GM23338 (cell line): ENCODE measurements at regions not wholly inside any gene's neighbourhood (a gene's known extent, or its start where the extent isn't known, plus 50 kb on each side); places are given as distances from the start of the nearest gene placed in this dataset.

ENCODE experiments used
- ATAC-seq: fragments of 200-7000 bp; cut with Tn5 transposase; 3 replicates; pipeline ENCODE4 v1.9.1; 2020
- DNase-seq: peaks from one replicate; pipeline ENCODE4 v3.0.0-alpha.2; 2015; ENCODE audit warnings: low spot score
- H2AFZ ChIP-seq: fragments of 200-600 bp; sonication (generic); 2 replicates; pipeline ENCODE4 v1.8.0; 2016; ENCODE audit warnings: antibody characterized with exemption, mild to moderate bottlenecking, moderate library complexity
- H3F3A ChIP-seq: fragments of 200-600 bp; sonication (generic); replicated peaks from 2 replicates; pipeline ENCODE4 v1.8.0; 2017; ENCODE audit warnings: antibody characterized with exemption, mixed run types, low read depth
- H3K27ac ChIP-seq: fragments of 200-600 bp; sonication (generic); 2 replicates; pipeline ENCODE4 v1.6.1; 2016; ENCODE audit warnings: low read depth
- H3K27me3 ChIP-seq: fragments of 200-600 bp; sonication (generic); 2 replicates; pipeline ENCODE4 v1.8.0; 2016; ENCODE audit warnings: mild to moderate bottlenecking, mixed run types, moderate library complexity; ENCODE audit not compliant: insufficient read depth
- H3K36me3 ChIP-seq: fragments of 200-600 bp; sonication (generic); 2 replicates; pipeline ENCODE4 v1.8.0; 2016; ENCODE audit warnings: mild to moderate bottlenecking; ENCODE audit not compliant: insufficient read depth
- H3K4me1 ChIP-seq: fragments of 200-600 bp; sonication (generic); 2 replicates; pipeline ENCODE4 v1.8.0; 2016; ENCODE audit warnings: mild to moderate bottlenecking, moderate library complexity; ENCODE audit not compliant: insufficient read depth
- H3K4me2 ChIP-seq: fragments of 200-600 bp; sonication (generic); 2 replicates; pipeline ENCODE4 v1.7.1; 2017; ENCODE audit warnings: mixed run types
- H3K4me3 ChIP-seq: fragments of 200-600 bp; sonication (generic); 2 replicates; pipeline ENCODE4 v1.6.1; 2016; ENCODE audit warnings: mixed run types
- H3K79me2 ChIP-seq: fragments of 200-600 bp; sonication (generic); replicated peaks from 2 replicates; pipeline ENCODE4 v1.8.0; 2017; ENCODE audit warnings: mild to moderate bottlenecking; ENCODE audit not compliant: insufficient read depth
- H3K9me2 ChIP-seq: fragments of 200-600 bp; sonication (generic); 2 replicates; pipeline ENCODE4 v1.8.0; 2017; ENCODE audit not compliant: insufficient read depth
- H4K20me1 ChIP-seq: fragments of 200-600 bp; sonication (generic); replicated peaks from 2 replicates; pipeline ENCODE4 v1.8.0; 2017; ENCODE audit warnings: mild to moderate bottlenecking; ENCODE audit not compliant: insufficient read depth
- H3K27ac Mint-ChIP-seq: 2 replicates; pipeline ENCODE4 v1.8.0; 2020; ENCODE audit warnings: inconsistent platforms, mild to moderate bottlenecking, moderate library complexity, mixed read lengths
- H3K27me3 Mint-ChIP-seq: 3 replicates; pipeline ENCODE4 v1.8.0; 2022; ENCODE audit warnings: low read depth, mild to moderate bottlenecking, moderate library complexity, mixed read lengths, inconsistent platforms; ENCODE audit not compliant: insufficient read depth, poor library complexity
- H3K36me3 Mint-ChIP-seq: 3 replicates; pipeline ENCODE4 v1.8.0; 2021; ENCODE audit warnings: low read depth, mild to moderate bottlenecking, inconsistent platforms, moderate library complexity, mixed read lengths
- H3K4me1 Mint-ChIP-seq: 3 replicates; pipeline ENCODE4 v1.8.0; 2020; ENCODE audit warnings: mild to moderate bottlenecking, inconsistent platforms, mixed read lengths
- H3K4me3 Mint-ChIP-seq: 3 replicates; pipeline ENCODE4 v1.8.0; 2021; ENCODE audit warnings: moderate library complexity, mild to moderate bottlenecking, inconsistent platforms, mixed read lengths
- H3K9me3 Mint-ChIP-seq: 3 replicates; pipeline ENCODE4 v1.8.0; 2020; ENCODE audit warnings: moderate library complexity, mild to moderate bottlenecking, inconsistent platforms, mixed read lengths
- CREB1 ChIP-seq: fragments of 250-450 bp; sonication (Bioruptor Pico); IDR thresholded peaks from 2 replicates; pipeline ENCODE4 v1.5.0; 2020; ENCODE audit warnings: low read depth, mild to moderate bottlenecking, moderate library complexity
- CTCF ChIP-seq, 2 experiments: fragments of 200-600 bp in 1 of 2; sonication (generic) in 1 of 2; conservative IDR thresholded peaks; 2 replicates each; pipeline versions ENCODE4 v1.5.1 to v1.6.1; 2016 to 2017; ENCODE audit warnings: antibody characterized with exemption in 2 of 2, low read depth in 2 of 2, mild to moderate bottlenecking in 2 of 2, moderate library complexity in 1 of 2
- ETS1 ChIP-seq: IDR thresholded peaks from 2 replicates; pipeline ENCODE4 v1.6.1; 2016; ENCODE audit warnings: antibody characterized with exemption
- EZH2 ChIP-seq: fragments of 200-600 bp; sonication (generic); IDR thresholded peaks from one replicate; pipeline ENCODE4 v1.8.0; 2017; ENCODE audit warnings: antibody characterized with exemption, mild to moderate bottlenecking, low read depth; ENCODE audit not compliant: unreplicated experiment
- EZH2phosphoT487 ChIP-seq: fragments of 200-600 bp; sonication (generic); IDR thresholded peaks from one replicate; pipeline ENCODE4 v1.8.1; 2018; ENCODE audit warnings: antibody characterized with exemption; ENCODE audit not compliant: unreplicated experiment
- JUNB ChIP-seq: IDR thresholded peaks from one replicate; pipeline ENCODE4 v1.6.1; 2016; ENCODE audit warnings: antibody characterized with exemption; ENCODE audit not compliant: unreplicated experiment
- NANOG ChIP-seq: IDR thresholded peaks from 2 replicates; pipeline ENCODE4 v1.6.1; 2016; ENCODE audit warnings: antibody characterized with exemption, borderline replicate concordance
- POLR2AphosphoS5 ChIP-seq: IDR thresholded peaks from 2 replicates; pipeline ENCODE4 v1.6.1; 2016; ENCODE audit warnings: antibody characterized with exemption, low read depth
- REST ChIP-seq: IDR thresholded peaks from one replicate; pipeline ENCODE4 v1.6.1; 2018; ENCODE audit warnings: antibody characterized with exemption; ENCODE audit not compliant: unreplicated experiment
- STAT1 ChIP-seq: IDR thresholded peaks from one replicate; pipeline ENCODE4 v1.6.1; 2016; ENCODE audit warnings: antibody characterized with exemption; ENCODE audit not compliant: unreplicated experiment
- ZNF114 ChIP-seq: fragments of 250-450 bp; sonication (Bioruptor Pico); IDR thresholded peaks from 2 replicates; pipeline ENCODE4 v1.5.0; 2020; ENCODE audit warnings: mild to moderate bottlenecking, moderate library complexity
- ZNF331 ChIP-seq: fragments of 250-450 bp; sonication (Bioruptor Pico); IDR thresholded peaks from 2 replicates; pipeline ENCODE4 v1.5.0; 2020; ENCODE audit warnings: low read depth, mild to moderate bottlenecking, moderate library complexity
- ZNF462 ChIP-seq: fragments of 250-450 bp; sonication (Bioruptor Pico); IDR thresholded peaks from 2 replicates; pipeline ENCODE4 v1.5.0; 2020; ENCODE audit warnings: mild to moderate bottlenecking, moderate library complexity

GRCh38 chr7:81393018-81393417 lies 376.8 kb downstream of the HGF start:
- Mint-ChIP-seq H3K27me3 (peaks cover 4% of the 10 kb centered on the region), H3K4me1 (peaks cover 19% of the 10 kb centered on the region), H3K27ac (no peak overlapping the region), H3K4me3 (no peak overlapping the region), H3K9me3 (no peaks in the 10 kb centered on the region), H3K36me3 (no peaks in the 10 kb centered on the region)
- Histone ChIP-seq H3K4me3 (no peak overlapping the region), H4K20me1 (no peaks in the 10 kb centered on the region), H3K79me2 (no peaks in the 10 kb centered on the region), H3K4me1 (peaks cover 12% of the 10 kb centered on the region; the same call in 1 of the 2 replicates), H3F3A (no peaks in the 10 kb centered on the region), H3K9me2 (no peaks in the 10 kb centered on the region), H3K27me3 (no peaks in the 10 kb centered on the region), H3K27ac (no peak overlapping the region), H3K36me3 (no peaks in the 10 kb centered on the region), H3K4me2 (no peak overlapping the region), H2AFZ (no peak overlapping the region)
- ATAC-seq (no peak), DNase-seq (no peak)
- TF ChIP-seq ETS1 (no peak), EZH2 (no peak), STAT1 (no peak), REST (no peak), NANOG (no peak), ZNF114 (CRISPR knock-in tag) (no peak), JUNB (no peak), CTCF (conservative IDR thresholded peaks at IDR 0.05; ENCODE audit: low read depth in 2 of 2) (no peak), POLR2AphosphoS5 (no peak), ZNF331 (no peak), ZNF462 (CRISPR knock-in tag) (no peak), CREB1 (CRISPR knock-in tag) (no peak), EZH2phosphoT487 (no peak)
